SK-N-SH (cell line): ENCODE measurements at regions not wholly inside any gene's neighbourhood (a gene's known extent, or its start where the extent isn't known, plus 50 kb on each side); places are given as distances from the start of the nearest gene placed in this dataset.

Experiments
- FOXM1 ChIP-seq: IDR thresholded peaks from 2 replicates; pipeline ENCODE4 v1.4.0; 2012; ENCODE audit warnings: low read depth, mild to moderate bottlenecking
- GABPA ChIP-seq: IDR thresholded peaks from 2 replicates; pipeline ENCODE4 v1.4.0; 2012; ENCODE audit warnings: low read depth, mild to moderate bottlenecking
- POLR2AphosphoS5 ChIP-seq: IDR thresholded peaks from 2 replicates; pipeline ENCODE4 v1.6.1; 2012; ENCODE audit warnings: low read depth, low read length
- RAD21 ChIP-seq: IDR thresholded peaks from 2 replicates; pipeline ENCODE4 v1.6.1; 2012; ENCODE audit warnings: mild to moderate bottlenecking, low read length
- SMC3 ChIP-seq: IDR thresholded peaks from 2 replicates; pipeline ENCODE4 v1.6.1; 2012; ENCODE audit warnings: low read depth, low read length, improper control_type of control experiment
- TF ChIP-seq, protein P1 (sequence below): fragments of 200-600 bp; sonication (generic); IDR thresholded peaks from 2 replicates; pipeline ENCODE4 v1.6.1; 2017; ENCODE audit warnings: antibody characterized with exemption, mild to moderate bottlenecking, moderate library complexity
- TF ChIP-seq, protein P2 (sequence below): IDR thresholded peaks from 2 replicates; pipeline ENCODE4 v1.4.0; 2012; ENCODE audit warnings: low read depth

DNA sequence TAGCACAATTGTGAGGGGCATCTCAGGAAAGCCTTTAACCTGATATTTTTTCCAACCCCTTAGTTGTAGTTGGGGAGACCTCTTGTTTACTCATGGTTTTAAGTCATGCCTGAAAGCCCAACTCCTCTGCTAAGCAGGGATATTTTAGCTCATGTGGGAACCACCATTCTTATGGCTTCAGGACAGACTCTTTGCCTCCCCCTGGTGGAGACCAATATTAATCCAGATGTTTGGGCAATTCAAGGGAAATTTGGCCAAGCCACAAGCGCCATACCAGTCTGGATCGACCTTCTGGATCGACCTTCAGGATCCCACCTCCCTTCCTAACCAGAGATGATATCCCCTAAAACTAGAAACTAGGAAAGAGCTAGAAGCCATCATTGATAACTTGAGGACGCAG is 211.2 kb downstream of the C6orf118 start:
- TF ChIP-seq GABPA, result no peak
- TF ChIP-seq, protein P1, sequence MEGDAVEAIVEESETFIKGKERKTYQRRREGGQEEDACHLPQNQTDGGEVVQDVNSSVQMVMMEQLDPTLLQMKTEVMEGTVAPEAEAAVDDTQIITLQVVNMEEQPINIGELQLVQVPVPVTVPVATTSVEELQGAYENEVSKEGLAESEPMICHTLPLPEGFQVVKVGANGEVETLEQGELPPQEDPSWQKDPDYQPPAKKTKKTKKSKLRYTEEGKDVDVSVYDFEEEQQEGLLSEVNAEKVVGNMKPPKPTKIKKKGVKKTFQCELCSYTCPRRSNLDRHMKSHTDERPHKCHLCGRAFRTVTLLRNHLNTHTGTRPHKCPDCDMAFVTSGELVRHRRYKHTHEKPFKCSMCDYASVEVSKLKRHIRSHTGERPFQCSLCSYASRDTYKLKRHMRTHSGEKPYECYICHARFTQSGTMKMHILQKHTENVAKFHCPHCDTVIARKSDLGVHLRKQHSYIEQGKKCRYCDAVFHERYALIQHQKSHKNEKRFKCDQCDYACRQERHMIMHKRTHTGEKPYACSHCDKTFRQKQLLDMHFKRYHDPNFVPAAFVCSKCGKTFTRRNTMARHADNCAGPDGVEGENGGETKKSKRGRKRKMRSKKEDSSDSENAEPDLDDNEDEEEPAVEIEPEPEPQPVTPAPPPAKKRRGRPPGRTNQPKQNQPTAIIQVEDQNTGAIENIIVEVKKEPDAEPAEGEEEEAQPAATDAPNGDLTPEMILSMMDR, result no peak
- TF ChIP-seq, protein P2, sequence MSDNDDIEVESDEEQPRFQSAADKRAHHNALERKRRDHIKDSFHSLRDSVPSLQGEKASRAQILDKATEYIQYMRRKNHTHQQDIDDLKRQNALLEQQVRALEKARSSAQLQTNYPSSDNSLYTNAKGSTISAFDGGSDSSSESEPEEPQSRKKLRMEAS, result no peak
- no peak for TF ChIP-seq FOXM1
- TF ChIP-seq RAD21, result no peak
- TF ChIP-seq SMC3, result no peak
- no peak for TF ChIP-seq POLR2AphosphoS5
